ENCODE measurements at regions not wholly inside any gene's neighbourhood (a gene's known extent, or its start where the extent isn't known, plus 50 kb on each side); places are given as distances from the start of the nearest gene placed in this dataset.

DNA sequence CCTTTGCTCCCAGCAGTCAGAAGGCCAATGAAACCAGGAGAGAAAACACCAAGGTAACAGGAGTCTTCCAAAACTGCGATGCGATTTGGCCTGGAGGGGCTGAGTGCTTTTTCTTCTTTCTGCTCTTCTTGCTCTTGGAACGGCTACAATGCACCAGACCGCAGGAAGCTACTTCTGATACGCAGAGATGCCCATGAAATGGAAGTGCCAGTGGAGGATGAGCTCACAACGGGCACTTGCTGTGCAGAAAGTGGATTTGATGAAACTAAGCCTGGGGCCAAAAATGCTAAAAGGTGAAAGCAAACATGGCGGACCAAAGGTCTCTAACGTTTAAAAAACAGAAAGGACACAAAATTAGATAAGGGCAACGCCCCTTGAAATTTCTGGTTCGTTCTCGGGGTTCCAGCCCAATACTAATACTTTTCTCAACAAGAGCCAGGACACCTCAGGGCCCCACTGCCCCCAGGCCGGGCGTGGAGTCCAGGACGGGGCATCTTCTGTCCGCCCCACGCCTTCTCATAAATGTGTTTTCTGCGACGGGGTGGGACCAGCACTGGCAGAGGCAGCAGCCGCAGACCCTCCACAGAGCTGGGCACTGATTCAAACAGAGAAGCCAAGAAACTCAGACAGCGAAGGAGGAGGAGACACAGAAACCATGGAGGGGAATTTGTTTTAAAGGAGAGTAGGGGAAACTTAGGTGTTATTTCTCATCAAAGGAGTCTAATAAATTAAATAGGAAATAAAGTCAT is 101.3 kb downstream of the CRYAA start:
- no peak for TF ChIP-seq GATA3 (IDR thresholded peaks at IDR 0.05; ENCODE audit: low read depth, low read length)
- no peak for TF ChIP-seq GATA2 (IDR thresholded peaks at IDR 0.05; ENCODE audit: low read depth, low read length)
